ENCODE measurements at regions not wholly inside any gene's neighbourhood (a gene's known extent, or its start where the extent isn't known, plus 50 kb on each side); places are given as distances from the start of the nearest gene placed in this dataset.

DNA sequence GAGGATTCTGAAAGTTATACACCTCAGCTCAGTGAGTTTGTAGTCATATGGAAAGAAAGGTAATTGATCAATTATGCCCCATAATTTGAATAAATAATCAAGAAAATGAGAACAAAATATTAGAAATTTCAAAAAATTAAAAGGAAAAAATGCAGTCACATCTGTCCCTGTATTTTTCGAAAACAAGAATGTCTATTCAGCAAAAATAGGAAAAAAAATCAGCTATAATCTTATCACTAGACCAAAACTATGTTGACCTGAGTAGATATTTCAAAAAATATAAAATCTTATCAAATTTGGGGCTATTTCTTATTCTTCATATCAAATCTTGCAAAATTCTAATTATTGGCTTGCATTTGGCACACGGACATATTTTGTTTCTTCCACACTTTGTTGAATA, 501.2 kb upstream of the CNTN3 start:
- no peak for TF ChIP-seq CTCF (IDR thresholded peaks at IDR 0.05; ENCODE audit: control insufficient read depth, extremely low read depth, insufficient read depth)
- DNase-seq (ENCODE audit: low read depth) = no peak
- H3K4me3 ChIP-seq (ENCODE audit: low read depth, low read length) = no peak overlapping the region

DNA sequence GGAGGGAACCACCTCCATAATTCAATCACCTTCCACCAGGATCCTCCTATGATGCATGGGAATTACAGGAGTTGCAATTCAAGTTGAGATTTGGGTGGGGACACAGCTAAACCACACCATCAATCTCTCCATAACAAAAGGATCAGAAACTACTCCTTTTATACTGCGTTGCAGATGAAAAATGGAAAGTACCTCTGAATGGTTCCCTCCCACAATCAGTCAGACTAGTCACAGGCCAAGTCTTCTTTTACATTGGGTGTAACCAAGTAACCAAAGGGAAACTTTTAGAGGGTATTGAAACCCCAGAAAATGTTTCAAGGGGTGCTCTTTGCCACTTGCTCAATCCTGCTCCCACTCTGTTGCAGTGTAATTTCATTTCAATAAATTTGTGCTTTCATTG, 504.3 kb upstream of the CNTN3 start:
- TF ChIP-seq CTCF (IDR thresholded peaks at IDR 0.05; ENCODE audit: control insufficient read depth, extremely low read depth, insufficient read depth) = no peak
- H3K4me3 ChIP-seq (ENCODE audit: low read depth, low read length) = no peak overlapping the region
- DNase-seq (ENCODE audit: low read depth) = no peak

- H3K4me3 ChIP-seq (ENCODE audit: low read depth, low read length) = no peak overlapping the region
- no peak for DNase-seq (ENCODE audit: low read depth)
- TF ChIP-seq CTCF (IDR thresholded peaks at IDR 0.05; ENCODE audit: control insufficient read depth, extremely low read depth, insufficient read depth) = no peak
Observed at GRCh38 chr3:75126556-75126955, 512.1 kb upstream of the CNTN3 start.

DNA sequence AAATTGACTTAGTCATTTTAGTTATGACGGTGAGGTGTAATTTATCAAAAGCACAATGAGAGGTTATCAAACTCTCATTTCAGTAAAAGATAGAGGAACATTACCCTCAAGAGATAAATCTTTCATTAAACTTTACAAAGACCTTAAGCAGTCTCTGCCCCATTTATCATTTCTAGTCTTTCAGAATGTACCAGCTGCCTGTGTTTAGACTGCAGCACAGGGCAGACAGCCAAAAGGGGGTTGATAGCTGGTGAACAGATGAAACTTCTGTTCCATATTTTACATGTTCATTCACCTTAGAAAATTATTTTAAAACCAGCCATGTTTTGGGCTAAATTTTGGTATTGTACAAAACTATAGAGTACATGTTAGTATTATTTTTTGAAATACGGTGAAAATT, 514.6 kb upstream of the CNTN3 start:
- no peak for TF ChIP-seq CTCF (IDR thresholded peaks at IDR 0.05; ENCODE audit: control insufficient read depth, extremely low read depth, insufficient read depth)
- DNase-seq (ENCODE audit: low read depth) = no peak
- no peak overlapping the region for H3K4me3 ChIP-seq (ENCODE audit: low read depth, low read length)

DNA sequence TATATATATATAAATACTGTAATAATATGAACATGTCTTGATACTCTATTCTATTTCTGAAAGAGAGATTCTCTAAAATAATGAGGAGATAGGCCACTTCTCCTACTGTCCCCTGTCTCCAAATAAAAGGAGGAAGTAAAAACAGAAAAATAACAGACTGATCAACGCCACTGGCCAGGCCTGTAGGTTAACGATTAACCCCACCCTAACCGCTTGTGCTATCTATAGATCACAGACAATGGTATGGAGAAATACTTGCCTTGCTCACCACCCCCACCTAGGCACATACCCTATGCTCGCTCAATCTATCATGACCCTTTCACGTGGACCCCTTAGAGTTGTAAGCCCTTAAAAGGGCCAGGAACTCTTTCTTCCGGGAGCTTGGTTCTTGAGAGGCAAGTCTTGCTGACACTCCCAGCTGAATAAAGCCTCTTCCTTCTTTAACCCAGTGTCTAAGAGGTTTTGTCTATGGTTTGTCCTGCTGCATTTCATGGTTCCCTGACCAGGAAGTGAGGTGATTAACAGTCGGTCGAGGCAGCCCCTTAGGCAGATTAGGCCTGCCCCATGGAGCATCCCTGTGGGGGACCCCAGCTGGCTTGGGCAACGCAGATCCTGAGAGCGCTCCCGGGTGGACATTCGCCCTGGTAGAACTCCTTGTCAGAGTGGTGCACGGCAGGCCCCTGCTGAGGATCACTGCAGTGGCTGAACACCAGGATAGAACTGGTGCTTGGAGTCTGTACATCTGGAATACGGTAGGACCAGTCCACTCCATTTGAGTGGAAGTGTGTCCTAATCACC, 521.8 kb upstream of the CNTN3 start:
- no peak for DNase-seq (ENCODE audit: low read depth)
- H3K4me3 ChIP-seq (ENCODE audit: low read depth, low read length) = no peak overlapping the region
- no peak for TF ChIP-seq CTCF (IDR thresholded peaks at IDR 0.05; ENCODE audit: control insufficient read depth, extremely low read depth, insufficient read depth)

GRCh38 chr3:75138345-75138744, 523.9 kb upstream of the CNTN3 start:
- DNase-seq (ENCODE audit: low read depth) = no peak
- no peak for TF ChIP-seq CTCF (IDR thresholded peaks at IDR 0.05; ENCODE audit: control insufficient read depth, extremely low read depth, insufficient read depth)

More at GRCh38 chr3:75138345-75138744, 523.9 kb upstream of the CNTN3 start:
- no peak overlapping the region for H3K4me3 ChIP-seq (ENCODE audit: low read depth, low read length)

Measured in LNCaP clone FGC (cell line).